NCI-H2227 treated with DMSO at 0.1 percent for 48 hours (cell line): ENCODE measurements at regions not wholly inside any gene's neighbourhood (a gene's known extent, or its start where the extent isn't known, plus 50 kb on each side); places are given as distances from the start of the nearest gene placed in this dataset.

Source experiments
- DNase-seq: peaks from one replicate; lab custom pipeline; 2025; lab: John Stamatoyannopoulos, UW

- no peak for DNase-seq
Measured at GRCh38 chr10:4581929-4582328, 244.1 kb upstream of the AKR1E2 start.

GRCh38 chr10:4579844-4580243 is 246.2 kb upstream of the AKR1E2 start:
- DNase-seq = no peak

- DNase-seq = no peak
Measured at GRCh38 chr10:4576206-4576605, 249.8 kb upstream of the AKR1E2 start.

GRCh38 chr10:4569151-4569550 is 256.9 kb upstream of the AKR1E2 start:
- DNase-seq = no peak

- DNase-seq = no peak
Measured at GRCh38 chr10:4568731-4569130, 257.3 kb upstream of the AKR1E2 start.

- DNase-seq = no peak
Measured at GRCh38 chr10:4568086-4568485, 257.9 kb upstream of the AKR1E2 start.

- no peak for DNase-seq
Measured at GRCh38 chr10:4567637-4568036, 258.4 kb upstream of the AKR1E2 start.

GRCh38 chr10:4566011-4566410 is 260.0 kb upstream of the AKR1E2 start:
- DNase-seq = no peak

- no peak for DNase-seq
Measured at GRCh38 chr10:4561296-4561695, 264.7 kb upstream of the AKR1E2 start.

- no peak for DNase-seq
Measured at GRCh38 chr10:4557469-4557868, 268.5 kb upstream of the AKR1E2 start.

GRCh38 chr10:4556527-4556926 is 269.5 kb upstream of the AKR1E2 start:
- no peak for DNase-seq

GRCh38 chr10:4555920-4556319 is 270.1 kb upstream of the AKR1E2 start:
- DNase-seq = no peak

- DNase-seq = no peak
Measured at GRCh38 chr10:4549139-4549653, 276.8 kb upstream of the AKR1E2 start.

GRCh38 chr10:4546931-4547330 is 279.1 kb upstream of the AKR1E2 start:
- no peak for DNase-seq

- DNase-seq = no peak
Measured at GRCh38 chr10:4546500-4546899, 279.5 kb upstream of the AKR1E2 start.

- no peak for DNase-seq
Measured at GRCh38 chr10:4545062-4545461, 280.9 kb upstream of the AKR1E2 start.

GRCh38 chr10:4543938-4544533 is 282.0 kb upstream of the AKR1E2 start:
- DNase-seq = no peak

GRCh38 chr10:4541292-4541691 is 284.7 kb upstream of the AKR1E2 start:
- no peak for DNase-seq

- no peak for DNase-seq
Measured at GRCh38 chr10:4538016-4538415, 288.0 kb upstream of the AKR1E2 start.

- DNase-seq = no peak
Measured at GRCh38 chr10:4535521-4535920, 290.5 kb upstream of the AKR1E2 start.

- no peak for DNase-seq
Measured at GRCh38 chr10:4533621-4534020, 292.4 kb upstream of the AKR1E2 start.

GRCh38 chr10:4532976-4533375 is 293.0 kb upstream of the AKR1E2 start:
- DNase-seq = no peak

GRCh38 chr10:4532467-4532866 is 293.5 kb upstream of the AKR1E2 start:
- no peak for DNase-seq

GRCh38 chr10:4532011-4532410 is 294.0 kb upstream of the AKR1E2 start:
- no peak for DNase-seq
